ENCODE measurements at regions not wholly inside any gene's neighbourhood (a gene's known extent, or its start where the extent isn't known, plus 50 kb on each side); places are given as distances from the start of the nearest gene placed in this dataset.

DNA sequence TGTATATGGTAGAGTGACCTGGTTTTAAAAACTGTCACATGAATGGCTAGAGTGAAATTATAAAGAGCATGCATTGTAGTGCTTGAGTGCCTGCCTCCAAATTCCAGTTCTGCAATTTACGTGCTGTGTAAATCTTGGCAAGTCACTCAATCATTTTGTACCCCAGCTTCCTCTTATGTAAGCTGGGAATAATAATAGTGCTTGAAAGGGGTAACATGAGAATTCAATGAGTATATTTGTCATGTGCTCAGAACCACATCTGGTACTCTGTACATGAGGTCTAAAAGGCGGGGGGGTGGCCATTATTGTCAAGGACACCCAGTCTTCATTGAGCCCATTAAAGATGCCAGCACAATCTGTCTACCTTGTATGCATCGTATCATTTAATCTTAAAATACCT lies 214.8 kb downstream of the MC4R start:
- no peaks in the 10 kb centered on the region for H3K4me1 ChIP-seq
- H3K27me3 ChIP-seq, result no peaks in the 10 kb centered on the region
- no peak overlapping the region for H3K4me3 ChIP-seq
- intact Hi-C loops (cut with DNase I), result no loop called here
- DNase-seq (ENCODE audit: extremely low spot score), result no peak
- no peaks in the 10 kb centered on the region for H3K9me3 ChIP-seq
- TF ChIP-seq POLR2AphosphoS5 (IDR thresholded peaks at IDR 0.05), result no peak
- no peak for TF ChIP-seq CTCF (IDR thresholded peaks at IDR 0.05)
- H3K36me3 ChIP-seq, result no peaks in the 10 kb centered on the region
- 81% methylated on average over 3 of the region's 3 CpGs for WGBS
- H3K27ac ChIP-seq (replicated peaks in 1 of 4), result no peak overlapping the region

- TF ChIP-seq POLR2AphosphoS5 (IDR thresholded peaks at IDR 0.05) (no peak), EP300 (IDR thresholded peaks at IDR 0.05) (no peak), POLR2A (IDR thresholded peaks at IDR 0.05; ENCODE audit: low read depth) (no peak), CTCF (IDR thresholded peaks at IDR 0.05) (no peak)
- Histone ChIP-seq H3K36me3 (no peaks in the 10 kb centered on the region), H3K4me1 (no peaks in the 10 kb centered on the region), H3K4me3 (no peak overlapping the region), H3K27me3 (no peaks in the 10 kb centered on the region), H3K27ac (replicated peaks in 1 of 4) (no peak overlapping the region), H3K9me3 (no peaks in the 10 kb centered on the region)
- no peak for DNase-seq (ENCODE audit: extremely low spot score)
- 75% methylated on average over 3 of the region's 3 CpGs for WGBS
- intact Hi-C loops (cut with DNase I), result no loop called here
These were observed 219.2 kb downstream of the MC4R start for GRCh38 chr18:60153376-60153775.

- 92% methylated on average over 5 of the region's 5 CpGs for WGBS
- no peak overlapping the region for H3K4me3 ChIP-seq
- DNase-seq (ENCODE audit: extremely low spot score), result no peak
- no peak overlapping the region for H3K27ac ChIP-seq (replicated peaks in 1 of 4)
- no peaks in the 10 kb centered on the region for H3K9me3 ChIP-seq
- peaks cover 0 to 5% (median 3%) of the 10 kb centered on the region in 4 donors for H3K4me1 ChIP-seq
- intact Hi-C loops (cut with DNase I), result no loop called here
- no peaks in the 10 kb centered on the region for H3K36me3 ChIP-seq
- no peaks in the 10 kb centered on the region for H3K27me3 ChIP-seq
- no peak for TF ChIP-seq EP300 (IDR thresholded peaks at IDR 0.05)
- no peak for TF ChIP-seq POLR2AphosphoS5 (IDR thresholded peaks at IDR 0.05)
- TF ChIP-seq POLR2A (IDR thresholded peaks at IDR 0.05; ENCODE audit: low read depth), result no peak
- no peak for TF ChIP-seq CTCF (IDR thresholded peaks at IDR 0.05)
These were observed 223.3 kb downstream of the MC4R start for GRCh38 chr18:60149316-60149715.

DNA sequence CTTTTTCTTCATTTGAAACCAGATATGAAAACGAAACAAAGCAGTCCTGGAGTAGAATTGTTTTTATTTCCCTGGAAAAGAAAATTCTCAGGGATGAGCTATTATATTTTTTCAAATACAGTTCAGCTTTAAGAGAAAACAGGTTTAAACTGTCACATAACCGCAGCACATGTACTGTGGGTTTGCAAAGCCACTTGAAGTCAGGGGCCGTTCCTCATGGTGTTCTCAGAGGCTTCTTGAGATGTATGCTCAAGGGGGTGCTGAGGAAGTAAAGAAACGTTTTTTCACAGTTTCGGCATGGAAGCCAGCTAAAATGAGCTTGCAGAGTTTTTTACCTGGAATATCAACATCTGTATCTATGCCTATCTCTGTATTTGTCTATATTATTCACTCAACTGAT lies 225.3 kb downstream of the MC4R start:
- intact Hi-C loops (cut with DNase I), result no loop called here
- Histone ChIP-seq H3K4me3 (no peak overlapping the region), H3K27ac (replicated peaks in 1 of 4) (no peak overlapping the region), H3K27me3 (no peaks in the 10 kb centered on the region), H3K9me3 (no peaks in the 10 kb centered on the region), H3K4me1 (peaks cover 0 to 14% (median 11%) of the 10 kb centered on the region in 4 donors), H3K36me3 (no peaks in the 10 kb centered on the region)
- no peak for DNase-seq (ENCODE audit: extremely low spot score)
- WGBS, result 76% methylated on average over 5 of the region's 5 CpGs
- TF ChIP-seq CTCF (IDR thresholded peaks at IDR 0.05), result no peak
- no peak for TF ChIP-seq POLR2A (IDR thresholded peaks at IDR 0.05; ENCODE audit: low read depth)
- TF ChIP-seq POLR2AphosphoS5 (IDR thresholded peaks at IDR 0.05), result no peak

GRCh38 chr18:60146220-60146960 lies 226.2 kb downstream of the MC4R start:
- H3K9me3 ChIP-seq, result no peaks in the 10 kb centered on the region
- H3K4me1 ChIP-seq, result peaks cover 0 to 14% (median 11%) of the 10 kb centered on the region in 4 donors
- no peak overlapping the region for H3K27ac ChIP-seq (replicated peaks in 1 of 4)
- H3K27me3 ChIP-seq, result no peaks in the 10 kb centered on the region
- no peak for DNase-seq (ENCODE audit: extremely low spot score)
- TF ChIP-seq CTCF (IDR thresholded peaks at IDR 0.05) (no peak), POLR2A (IDR thresholded peaks at IDR 0.05; ENCODE audit: low read depth) (no peak), EP300 (IDR thresholded peaks at IDR 0.05) (no peak), POLR2AphosphoS5 (IDR thresholded peaks at IDR 0.05) (no peak)
- no peak overlapping the region for H3K4me3 ChIP-seq
- intact Hi-C loops (cut with DNase I), result no loop called here
- H3K36me3 ChIP-seq, result no peaks in the 10 kb centered on the region
- WGBS, result 97% methylated on average over 11 of the region's 11 CpGs
